Activated CD8-positive, alpha-beta memory T cell treated with anti-CD3 and anti-CD28 coated beads, Interleukin-2, amount 10 ng/mL, durations not matched to agents 7 days and 5 days (primary cell): ENCODE measurements at regions not wholly inside any gene's neighbourhood (a gene's known extent, or its start where the extent isn't known, plus 50 kb on each side); places are given as distances from the start of the nearest gene placed in this dataset.

ENCODE experiments used
- ATAC-seq: fragments of 150-1000 bp; cut with Tn5 transposase; one replicate; pipeline ENCODE4 v1.10.0; 2021; ENCODE audit warnings: moderate library complexity
- CTCF ChIA-PET: fragments of 350-600 bp; sonication (Branson Sonifier 250); formaldehyde crosslinking; loops from one replicate; lab custom pipeline; 2021; ENCODE audit warnings: antibody characterized with exemption; lab: Charles Lee
- DNase-seq: peaks from one replicate; pipeline ENCODE4 v3.0.0-alpha.2; 2020
- H3K27ac Mint-ChIP-seq: one replicate; pipeline ENCODE4 v1.8.0; 2021; ENCODE audit warnings: mild to moderate bottlenecking, mixed read lengths
- H3K27me3 Mint-ChIP-seq: one replicate; pipeline ENCODE4 v1.8.0; 2021; ENCODE audit warnings: mixed read lengths
- H3K36me3 Mint-ChIP-seq: one replicate; pipeline ENCODE4 v1.8.0; 2021; ENCODE audit warnings: mild to moderate bottlenecking, mixed read lengths
- H3K4me1 Mint-ChIP-seq: one replicate; pipeline ENCODE4 v1.8.0; 2021; ENCODE audit warnings: mixed read lengths
- H3K4me3 Mint-ChIP-seq: one replicate; pipeline ENCODE4 v1.8.0; 2021; ENCODE audit warnings: mild to moderate bottlenecking, moderate library complexity, mixed read lengths
- H3K9me3 Mint-ChIP-seq: one replicate; pipeline ENCODE4 v1.8.0; 2022; ENCODE audit warnings: low read depth, mixed read lengths

GRCh38 chr4:187190390-187190789 lies 466.7 kb upstream of the FAT1 start:
- DNase-seq (no peak), ATAC-seq (no peak)
- Mint-ChIP-seq H3K27ac (no peak overlapping the region), H3K9me3 (peaks cover 8% of the 10 kb centered on the region), H3K4me3 (no peak overlapping the region), H3K4me1 (no peaks in the 10 kb centered on the region), H3K36me3 (no peaks in the 10 kb centered on the region), H3K27me3 (no peaks in the 10 kb centered on the region)
- CTCF ChIA-PET = no interaction called here

DNA sequence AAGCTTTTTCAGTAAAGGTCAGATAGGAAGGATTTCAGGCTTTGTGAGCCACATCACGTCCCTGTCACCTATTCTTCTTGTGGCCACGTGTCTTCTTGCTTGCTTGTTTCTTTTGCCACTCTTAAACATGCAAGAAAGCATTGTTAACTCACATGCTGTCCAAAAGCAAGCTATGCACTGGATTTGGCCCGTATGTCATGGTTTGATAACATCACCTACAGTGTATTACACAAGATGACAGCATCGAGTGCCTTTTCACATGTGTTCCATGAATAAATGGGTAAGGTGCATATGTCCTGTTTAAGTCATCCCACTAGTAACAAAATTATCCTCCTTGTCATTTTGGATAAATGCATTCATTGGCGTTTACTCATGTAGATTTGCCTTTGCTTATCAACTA lies 468.0 kb upstream of the FAT1 start:
- H3K9me3 Mint-ChIP-seq = peaks cover 8% of the 10 kb centered on the region
- no peaks in the 10 kb centered on the region for H3K36me3 Mint-ChIP-seq
- H3K27ac Mint-ChIP-seq = no peak overlapping the region
- H3K4me3 Mint-ChIP-seq = no peak overlapping the region
- CTCF ChIA-PET = no interaction called here
- H3K27me3 Mint-ChIP-seq = no peaks in the 10 kb centered on the region
- H3K4me1 Mint-ChIP-seq = no peaks in the 10 kb centered on the region
- DNase-seq (no peak), ATAC-seq (no peak)

DNA sequence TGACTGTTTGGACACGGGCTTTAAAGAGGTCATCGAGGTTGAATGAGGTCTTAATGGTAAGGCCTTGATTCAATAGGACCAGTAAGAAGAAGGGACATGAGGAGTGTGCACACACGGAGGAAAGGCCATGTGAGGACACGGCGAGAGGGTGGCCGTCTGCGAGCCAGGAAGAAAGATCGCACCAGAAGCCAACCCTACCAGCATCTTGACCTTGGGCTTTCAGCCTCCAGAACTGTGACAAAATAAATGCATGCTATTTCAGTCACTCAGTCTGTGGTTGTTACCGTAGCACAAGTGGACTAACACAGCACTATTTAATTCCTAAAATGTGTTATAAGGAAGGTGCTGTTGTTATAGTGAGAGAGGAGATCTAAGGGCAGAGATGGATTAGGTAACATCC lies 468.6 kb upstream of the FAT1 start:
- no peaks in the 10 kb centered on the region for H3K36me3 Mint-ChIP-seq
- no peaks in the 10 kb centered on the region for H3K4me1 Mint-ChIP-seq
- no peak for ATAC-seq
- H3K27ac Mint-ChIP-seq = no peak overlapping the region
- no peak for DNase-seq
- H3K9me3 Mint-ChIP-seq = peaks cover 11% of the 10 kb centered on the region
- H3K27me3 Mint-ChIP-seq = no peaks in the 10 kb centered on the region
- no peak overlapping the region for H3K4me3 Mint-ChIP-seq
- CTCF ChIA-PET = no interaction called here

- Mint-ChIP-seq H3K9me3 (peaks cover 11% of the 10 kb centered on the region), H3K27ac (no peak overlapping the region)
- ATAC-seq = no peak
These were observed 469.5 kb upstream of the FAT1 start for GRCh38 chr4:187193141-187193540.

GRCh38 chr4:187204389-187204918 lies 480.8 kb upstream of the FAT1 start:
- no peak for DNase-seq
- no peaks in the 10 kb centered on the region for H3K36me3 Mint-ChIP-seq

More at GRCh38 chr4:187193141-187193540, 469.5 kb upstream of the FAT1 start:
- CTCF ChIA-PET = no interaction called here
- H3K4me1 Mint-ChIP-seq = no peaks in the 10 kb centered on the region
- no peaks in the 10 kb centered on the region for H3K36me3 Mint-ChIP-seq
- H3K27me3 Mint-ChIP-seq = no peaks in the 10 kb centered on the region
- no peak for DNase-seq
- H3K4me3 Mint-ChIP-seq = no peak overlapping the region

GRCh38 chr4:187207931-187208330 lies 484.3 kb upstream of the FAT1 start:
- CTCF ChIA-PET = no interaction called here
- DNase-seq (no peak), ATAC-seq (no peak)
- H3K36me3 Mint-ChIP-seq = no peaks in the 10 kb centered on the region
- no peaks in the 10 kb centered on the region for H3K27me3 Mint-ChIP-seq
- H3K27ac Mint-ChIP-seq = no peak overlapping the region
- H3K4me1 Mint-ChIP-seq = no peaks in the 10 kb centered on the region
- H3K9me3 Mint-ChIP-seq = peaks cover 10% of the 10 kb centered on the region
- H3K4me3 Mint-ChIP-seq = no peak overlapping the region

More at GRCh38 chr4:187204389-187204918, 480.8 kb upstream of the FAT1 start:
- Mint-ChIP-seq H3K4me3 (no peak overlapping the region), H3K4me1 (no peaks in the 10 kb centered on the region), H3K27me3 (no peaks in the 10 kb centered on the region), H3K9me3 (peaks cover 7% of the 10 kb centered on the region), H3K27ac (no peak overlapping the region)
- CTCF ChIA-PET = no interaction called here
- no peak for ATAC-seq

DNA sequence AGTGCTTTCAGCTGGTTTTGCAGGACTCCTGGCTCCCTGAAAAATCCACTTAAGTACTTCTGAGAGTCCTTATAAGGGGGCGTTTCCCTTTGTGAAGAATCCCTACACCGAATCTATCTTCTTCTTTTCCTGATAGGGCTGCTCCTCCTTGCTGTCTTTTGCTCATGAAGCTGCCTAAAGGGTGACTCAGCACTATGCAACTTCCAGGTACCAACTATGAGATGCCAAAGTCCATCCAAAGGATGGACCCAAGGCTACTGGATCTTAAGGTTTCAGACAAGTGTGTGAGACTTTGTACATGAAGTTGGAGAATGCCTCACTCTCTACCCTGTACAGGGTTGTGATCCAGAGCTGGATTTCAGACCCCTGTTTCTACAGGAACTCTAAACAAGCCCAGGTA lies 485.0 kb upstream of the FAT1 start:
- Mint-ChIP-seq H3K4me1 (no peaks in the 10 kb centered on the region), H3K36me3 (no peaks in the 10 kb centered on the region), H3K4me3 (no peak overlapping the region), H3K9me3 (peaks cover 10% of the 10 kb centered on the region), H3K27me3 (no peaks in the 10 kb centered on the region), H3K27ac (no peak overlapping the region)
- DNase-seq (no peak), ATAC-seq (no peak)
- CTCF ChIA-PET = no interaction called here

- Mint-ChIP-seq H3K4me3 (no peak overlapping the region), H3K9me3 (peaks cover 13% of the 10 kb centered on the region), H3K36me3 (no peaks in the 10 kb centered on the region), H3K4me1 (no peaks in the 10 kb centered on the region), H3K27me3 (no peaks in the 10 kb centered on the region), H3K27ac (no peak overlapping the region)
- no peak for ATAC-seq
- CTCF ChIA-PET = no interaction called here
- DNase-seq = no peak
These were observed 486.4 kb upstream of the FAT1 start for GRCh38 chr4:187209921-187210613.

DNA sequence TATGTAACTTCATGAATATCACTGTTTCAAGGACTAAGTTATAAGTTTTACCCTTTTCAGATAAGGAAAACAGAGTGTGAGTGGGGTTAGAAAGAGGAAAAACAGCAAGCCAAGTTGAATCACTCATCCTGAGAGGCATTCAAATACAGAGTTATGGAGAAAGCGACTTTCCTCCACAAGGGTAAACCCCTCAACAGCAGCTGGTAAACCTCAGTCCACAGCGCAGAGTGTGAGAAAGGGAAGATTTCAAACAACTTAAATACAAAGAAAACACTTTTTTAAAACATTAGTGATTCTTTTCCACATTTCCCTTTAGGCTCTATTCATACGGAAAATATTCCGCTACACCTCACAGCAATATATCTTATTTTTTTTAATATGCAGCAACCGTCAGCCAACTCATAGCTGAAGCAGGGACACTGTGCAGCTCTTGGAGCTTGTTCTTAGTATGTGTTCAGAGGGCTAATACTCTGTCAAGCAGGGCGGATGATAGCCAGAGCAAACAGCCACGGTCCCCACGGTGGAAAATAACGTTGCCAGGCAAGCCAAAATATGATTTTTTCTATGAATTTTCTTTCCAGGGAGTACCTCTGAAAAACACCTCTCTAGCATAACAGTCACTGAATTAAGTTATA lies 488.9 kb upstream of the FAT1 start:
- no peaks in the 10 kb centered on the region for H3K36me3 Mint-ChIP-seq

DNA sequence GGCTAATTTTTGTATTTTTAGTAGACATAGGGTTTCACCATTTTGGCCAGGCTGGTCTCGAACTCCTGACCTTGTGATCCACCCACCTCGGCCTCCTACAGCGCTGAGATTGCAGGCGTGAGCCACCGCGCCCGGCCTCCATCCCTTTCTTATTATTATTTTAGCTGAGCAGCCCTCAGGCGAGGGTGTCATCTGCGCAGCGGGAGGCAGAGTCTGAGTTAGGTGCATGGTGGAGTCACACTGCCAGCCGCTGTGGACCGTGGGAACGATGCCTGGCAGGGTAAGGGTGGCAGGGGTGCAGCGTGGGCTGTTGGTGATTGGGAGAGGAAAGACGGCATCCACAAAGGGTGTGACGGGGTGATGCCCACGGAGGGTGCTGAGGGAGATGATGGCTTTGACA lies 491.8 kb upstream of the FAT1 start:
- CTCF ChIA-PET = no interaction called here
- peaks cover 11% of the 10 kb centered on the region for H3K9me3 Mint-ChIP-seq
- no peaks in the 10 kb centered on the region for H3K4me1 Mint-ChIP-seq
- no peaks in the 10 kb centered on the region for H3K27me3 Mint-ChIP-seq
- no peak overlapping the region for H3K4me3 Mint-ChIP-seq
- DNase-seq (no peak), ATAC-seq (no peak)
- no peak overlapping the region for H3K27ac Mint-ChIP-seq
- H3K36me3 Mint-ChIP-seq = no peaks in the 10 kb centered on the region

More for the DNA sequence above, 488.9 kb upstream of the FAT1 start:
- H3K4me1 Mint-ChIP-seq = no peaks in the 10 kb centered on the region
- no peak overlapping the region for H3K27ac Mint-ChIP-seq
- DNase-seq (no peak), ATAC-seq (no peak)
- no peaks in the 10 kb centered on the region for H3K27me3 Mint-ChIP-seq
- H3K9me3 Mint-ChIP-seq = peaks cover 16% of the 10 kb centered on the region
- CTCF ChIA-PET = interaction anchor here (0.5 kb wide), 1 partner anchor 72 kb away, joined by 3 read pairs; no protein-coding TSS in a partner anchor
- H3K4me3 Mint-ChIP-seq = no peak overlapping the region

- no peaks in the 10 kb centered on the region for H3K36me3 Mint-ChIP-seq
- no peak overlapping the region for H3K4me3 Mint-ChIP-seq
- ATAC-seq (no peak), DNase-seq (no peak)
- CTCF ChIA-PET = no interaction called here
- no peaks in the 10 kb centered on the region for H3K27me3 Mint-ChIP-seq
- peaks cover 7% of the 10 kb centered on the region for H3K9me3 Mint-ChIP-seq
- no peak overlapping the region for H3K27ac Mint-ChIP-seq
- H3K4me1 Mint-ChIP-seq = no peaks in the 10 kb centered on the region
These were observed 495.1 kb upstream of the FAT1 start for GRCh38 chr4:187218705-187219245.

- Mint-ChIP-seq H3K27ac (no peak overlapping the region), H3K4me3 (no peak overlapping the region), H3K27me3 (no peaks in the 10 kb centered on the region), H3K9me3 (peaks cover 9% of the 10 kb centered on the region), H3K4me1 (no peaks in the 10 kb centered on the region), H3K36me3 (no peaks in the 10 kb centered on the region)
- CTCF ChIA-PET = interaction anchor here (0.5 kb wide), 1 partner anchor 60 kb away, joined by 3 read pairs; no protein-coding TSS in a partner anchor
- no peak for DNase-seq
- no peak for ATAC-seq
These were observed 500.9 kb upstream of the FAT1 start for GRCh38 chr4:187224560-187224959.

DNA sequence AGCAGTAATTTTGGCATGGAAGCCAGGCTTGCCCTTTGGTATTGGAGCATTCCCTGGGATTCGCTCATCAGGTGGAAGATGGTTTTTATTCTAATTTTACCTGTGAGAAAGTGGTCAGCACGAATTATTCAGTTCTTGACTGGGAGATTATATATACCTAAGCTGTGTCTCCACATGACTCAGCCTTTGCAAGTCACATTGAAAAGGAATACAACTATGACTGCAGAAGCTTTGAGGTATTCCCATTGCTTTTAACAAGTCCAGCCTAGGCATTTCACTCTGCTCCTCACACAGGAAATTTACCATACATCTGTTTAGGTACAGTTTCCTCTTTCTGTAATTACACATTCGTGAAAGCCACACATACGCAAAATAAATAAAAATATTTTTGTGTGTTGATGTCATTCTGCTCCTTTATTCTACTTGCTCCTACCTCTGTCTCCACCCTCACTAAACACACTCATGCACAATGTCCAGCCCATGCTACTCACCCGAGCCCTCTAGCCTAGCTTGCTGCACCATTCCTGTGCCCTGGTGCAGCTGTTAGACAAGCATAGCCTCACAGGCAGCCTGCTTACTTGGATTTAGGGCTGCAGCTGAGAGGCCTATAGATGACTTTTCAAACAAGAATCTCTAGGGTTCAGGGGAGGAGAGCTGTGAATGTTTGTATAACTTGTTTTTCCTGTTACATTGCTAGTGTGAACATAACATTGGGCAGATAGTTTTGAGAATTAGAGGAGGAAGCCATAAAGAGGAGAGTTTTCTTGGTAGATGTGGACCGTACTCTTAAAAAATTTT lies 504.4 kb upstream of the FAT1 start:
- DNase-seq (no peak), ATAC-seq (no peak)
- H3K36me3 Mint-ChIP-seq = no peaks in the 10 kb centered on the region
- H3K27ac Mint-ChIP-seq = no peak overlapping the region
- no peak overlapping the region for H3K4me3 Mint-ChIP-seq
- H3K4me1 Mint-ChIP-seq = no peaks in the 10 kb centered on the region
- CTCF ChIA-PET = no interaction called here
- H3K27me3 Mint-ChIP-seq = no peaks in the 10 kb centered on the region
- peaks cover 12% of the 10 kb centered on the region for H3K9me3 Mint-ChIP-seq
